GM23248 (cell line): ENCODE measurements at regions not wholly inside any gene's neighbourhood (a gene's known extent, or its start where the extent isn't known, plus 50 kb on each side); places are given as distances from the start of the nearest gene placed in this dataset.

ENCODE experiments used
- EZH2 ChIP-seq: fragments of 200-600 bp; sonication (generic); IDR thresholded peaks from 2 replicates; pipeline ENCODE4 v1.6.1; 2018; ENCODE audit warnings: antibody characterized with exemption, mild to moderate bottlenecking; ENCODE audit not compliant: insufficient read depth, poor library complexity, severe bottlenecking
- EZH2phosphoT487 ChIP-seq: fragments of 200-600 bp; sonication (generic); IDR thresholded peaks from 2 replicates; pipeline ENCODE4 v1.6.1; 2018; ENCODE audit warnings: antibody characterized with exemption, moderate library complexity, mild to moderate bottlenecking, low read depth; ENCODE audit not compliant: insufficient read depth

GRCh38 chr6:104344223-104344622 is 515.5 kb downstream of the HACE1 start:
- TF ChIP-seq EZH2: no peak
- no peak for TF ChIP-seq EZH2phosphoT487
